K562 (cell line): ENCODE measurements at regions not wholly inside any gene's neighbourhood (a gene's known extent, or its start where the extent isn't known, plus 50 kb on each side); places are given as distances from the start of the nearest gene placed in this dataset.

Experiments
- ADNP ChIP-seq: fragments of 200-800 bp; sonication (Bioruptor generic); IDR thresholded peaks from 2 replicates; pipeline ENCODE4 v1.6.1; 2016; ENCODE audit warnings: missing genetic modification characterization, missing compliant biosample characterization
- BRF2 ChIP-seq: IDR thresholded peaks from 3 replicates; pipeline ENCODE4 v1.6.1; 2011; ENCODE audit warnings: borderline replicate concordance, mild to moderate bottlenecking; ENCODE audit not compliant: insufficient read length, insufficient read depth
- CEBPB ChIP-seq: fragments of 450-650 bp; IDR thresholded peaks from 2 replicates; pipeline ENCODE4 v1.6.1; 2016; ENCODE audit warnings: missing genetic modification characterization, missing compliant biosample characterization
- FIP1L1 ChIP-seq: fragments of 200-400 bp; formaldehyde crosslinking; IDR thresholded peaks from 2 replicates; pipeline ENCODE4 v1.6.1; 2018; ENCODE audit warnings: mild to moderate bottlenecking, low read depth, low read length; ENCODE audit not compliant: poor library complexity, severe bottlenecking
- HNRNPL ChIP-seq: fragments of 200-400 bp; formaldehyde crosslinking; IDR thresholded peaks from 2 replicates; pipeline ENCODE4 v1.6.1; 2017; ENCODE audit warnings: low read depth, mild to moderate bottlenecking, low read length
- KLF6 ChIP-seq: fragments of 250-450 bp; sonication (Bioruptor Pico); IDR thresholded peaks from 2 replicates; pipeline ENCODE4 v1.4.0; 2020; ENCODE audit warnings: mild to moderate bottlenecking, moderate library complexity, borderline replicate concordance
- MXI1 ChIP-seq: IDR thresholded peaks from 2 replicates; pipeline ENCODE4 v1.6.1; 2011; ENCODE audit warnings: low read depth, mild to moderate bottlenecking, improper control_type of control experiment, low read length
- ZBTB40 ChIP-seq, 2 experiments: fragments of 450-650 bp in 1 of 2; sonication (generic) in 1 of 2; formaldehyde crosslinking in 1 of 2; IDR thresholded peaks; 2 replicates each; pipeline versions ENCODE4 v1.7.1 to v1.9.0; 2016 to 2022; ENCODE audit warnings: inconsistent platforms in 1 of 2, mild to moderate bottlenecking in 1 of 2, missing genetic modification reagents in 1 of 2
- ZNF347 ChIP-seq: fragments of 450-650 bp; formaldehyde crosslinking; IDR thresholded peaks from 2 replicates; pipeline ENCODE4 v1.4.0; 2020; ENCODE audit warnings: low read depth, mild to moderate bottlenecking, moderate library complexity

DNA sequence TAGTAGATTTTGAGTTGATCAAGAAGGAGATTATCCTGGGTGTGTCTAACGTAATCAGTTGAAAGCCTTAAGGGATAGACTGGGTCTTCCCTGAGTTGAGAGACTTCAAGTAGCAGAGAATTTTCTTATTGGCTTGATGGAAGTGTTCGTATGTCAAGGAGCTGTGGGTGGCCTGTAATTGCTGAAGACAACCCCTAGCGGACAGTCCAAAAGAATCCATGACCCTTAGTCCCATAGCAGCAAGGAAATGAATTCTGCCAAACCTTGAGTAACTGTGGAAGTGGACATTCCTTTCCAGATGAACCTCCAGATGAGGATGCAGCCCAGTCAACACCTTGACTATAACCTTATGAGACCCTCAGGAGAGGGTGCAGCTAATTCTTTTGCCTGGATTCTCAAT lies 786.3 kb downstream of the SOCS6 start (continued):
- TF ChIP-seq KLF6 (CRISPR knock-in tag), result no peak
- TF ChIP-seq FIP1L1, result no peak
- TF ChIP-seq BRF2, result no peak
- no peak for TF ChIP-seq ADNP (tag)
- TF ChIP-seq ZBTB40 (IDR thresholded peaks at IDR 0.05), result no peak
- TF ChIP-seq ZBTB40 (CRISPR knock-in tag; IDR thresholded peaks at IDR 0.05), result no peak
- TF ChIP-seq MXI1, result no peak
- TF ChIP-seq ZNF347 (CRISPR knock-in tag), result no peak
- no peak for TF ChIP-seq CEBPB (tag)
- TF ChIP-seq HNRNPL, result no peak
